Gastrocnemius medialis (tissue), 4 donors: ENCODE measurements at regions not wholly inside any gene's neighbourhood (a gene's known extent, or its start where the extent isn't known, plus 50 kb on each side); places are given as distances from the start of the nearest gene placed in this dataset.

ENCODE experiments used
- ATAC-seq, 2 donors: fragments of 150-250 bp; one replicate each; pipeline ENCODE4 v1.9.1; 2016
- DNase-seq, 2 donors: peaks; one replicate each; pipeline ENCODE4 v3.0.0-alpha.2; 2019
- H3K27ac ChIP-seq, 4 donors: fragments of 200-600 bp; sonication (generic); 1 replicate in 1 of 4; 2 replicates in 3 of 4; pipeline ENCODE4 v1.5.1; 2016 to 2018; ENCODE audit warnings: mild to moderate bottlenecking in 2 of 4, moderate library complexity in 1 of 4
- H3K27me3 ChIP-seq, 3 donors: fragments of 200-600 bp; sonication (generic) in 2 of 3; 1 replicate in 1 of 3; 2 replicates in 2 of 3; pipeline versions ENCODE4 v1.5.1 to v1.6.0; 2016 to 2019; ENCODE audit warnings: mild to moderate bottlenecking in 1 of 3, moderate library complexity in 1 of 3
- H3K36me3 ChIP-seq, 2 donors: fragments of 200-600 bp; sonication (generic) in 1 of 2; one replicate each; pipeline ENCODE4 v1.5.1; 2017 to 2018
- H3K4me1 ChIP-seq, 2 donors: fragments of 200-600 bp; sonication (generic) in 1 of 2; one replicate each; pipeline ENCODE4 v1.5.1; 2016 to 2017; ENCODE audit warnings: mild to moderate bottlenecking in 2 of 2
- H3K4me3 ChIP-seq, 4 donors: fragments of 200-600 bp; sonication (generic) in 3 of 4; 1 replicate in 1 of 4; 2 replicates in 3 of 4; pipeline ENCODE4 v1.5.1; 2016 to 2019; ENCODE audit warnings: mild to moderate bottlenecking in 2 of 4
- H3K9me3 ChIP-seq, 3 donors: fragments of 200-600 bp; sonication (generic) in 2 of 3; 1 replicate in 1 of 3; 2 replicates in 2 of 3; pipeline ENCODE4 v1.5.1; 2016 to 2019
- CTCF ChIP-seq, 5 experiments: fragments of 450-650 bp in 3 of 5; fragments of 200-600 bp in 2 of 5; sonication (generic) in 2 of 5; IDR thresholded peaks in 4 of 5; conservative IDR thresholded peaks in 1 of 5; 1 replicate in 4 of 5; 2 replicates in 1 of 5; pipeline ENCODE4 v1.5.1; 2016 to 2019; ENCODE audit warnings: antibody characterized with exemption in 5 of 5, mild to moderate bottlenecking in 3 of 5, moderate library complexity in 3 of 5
- POLR2A ChIP-seq, 2 donors: fragments of 450-650 bp; IDR thresholded peaks; one replicate each; pipeline ENCODE4 v1.6.1; 2017; ENCODE audit warnings: antibody characterized with exemption in 2 of 2, mild to moderate bottlenecking in 2 of 2, moderate library complexity in 2 of 2
- in situ Hi-C, 4 donors: fragments of 200-750 bp; cut with MboI; loops; one replicate each; pipeline versions ENCODE4 v1.15.0 to v1.8.0; 2017; ENCODE audit warnings: low sequenced_read_pairs in 4 of 4
- intact Hi-C: fragments of 100-400 bp; cut with DNase I; formaldehyde crosslinking; loops from one replicate; pipeline ENCODE4 v1.15.1; 2023; ENCODE audit warnings: low total_unique reads

GRCh38 chr6:24009319-24009718 lies 116.7 kb upstream of the NRSN1 start:
- H3K36me3 ChIP-seq, result no peaks in the 10 kb centered on the region
- H3K27me3 ChIP-seq, result no peaks in the 10 kb centered on the region
- in situ Hi-C loops, result no loop called here
- no peak overlapping the region for H3K4me3 ChIP-seq
- H3K9me3 ChIP-seq, result no peaks in the 10 kb centered on the region
- peaks cover 0 to under 1% of the 10 kb centered on the region in 2 donors for H3K4me1 ChIP-seq
- H3K27ac ChIP-seq, result no peak overlapping the region
- intact Hi-C loops, result no loop called here
- TF ChIP-seq CTCF (IDR thresholded peaks at IDR 0.05 in 4 of 5, conservative IDR thresholded peaks at IDR 0.05 in 1 of 5) (no peak), POLR2A (IDR thresholded peaks at IDR 0.05) (no peak)
- DNase-seq (no peak), ATAC-seq (no peak)

- in situ Hi-C loops, result no loop called here
- Histone ChIP-seq H3K27ac (no peak overlapping the region), H3K36me3 (no peaks in the 10 kb centered on the region), H3K4me1 (no peaks in the 10 kb centered on the region), H3K27me3 (no peaks in the 10 kb centered on the region), H3K4me3 (no peak overlapping the region), H3K9me3 (no peaks in the 10 kb centered on the region)
- ATAC-seq (no peak), DNase-seq (no peak)
- TF ChIP-seq CTCF (IDR thresholded peaks at IDR 0.05 in 4 of 5, conservative IDR thresholded peaks at IDR 0.05 in 1 of 5), result no peak
- TF ChIP-seq POLR2A (IDR thresholded peaks at IDR 0.05), result no peak
- intact Hi-C loops, result no loop called here
Observed at GRCh38 chr6:24010133-24010532, 115.9 kb upstream of the NRSN1 start.

- no peak for DNase-seq
- TF ChIP-seq CTCF (IDR thresholded peaks at IDR 0.05 in 4 of 5, conservative IDR thresholded peaks at IDR 0.05 in 1 of 5) (no peak), POLR2A (IDR thresholded peaks at IDR 0.05) (no peak)
- intact Hi-C loops (no loop called here), in situ Hi-C loops (no loop called here)
- no peak overlapping the region for H3K27ac ChIP-seq
- no peaks in the 10 kb centered on the region for H3K4me1 ChIP-seq
- no peaks in the 10 kb centered on the region for H3K9me3 ChIP-seq
- ATAC-seq, result no peak
- no peak overlapping the region for H3K4me3 ChIP-seq
- no peaks in the 10 kb centered on the region for H3K27me3 ChIP-seq
- no peaks in the 10 kb centered on the region for H3K36me3 ChIP-seq
Observed at GRCh38 chr6:24016286-24016685, 109.7 kb upstream of the NRSN1 start.

GRCh38 chr6:24016857-24017256 lies 109.2 kb upstream of the NRSN1 start:
- DNase-seq (no peak), ATAC-seq (no peak)
- in situ Hi-C loops, result no loop called here
- TF ChIP-seq POLR2A (IDR thresholded peaks at IDR 0.05) (no peak), CTCF (IDR thresholded peaks at IDR 0.05 in 4 of 5, conservative IDR thresholded peaks at IDR 0.05 in 1 of 5) (no peak)
- intact Hi-C loops, result no loop called here
- no peaks in the 10 kb centered on the region for H3K9me3 ChIP-seq
- no peaks in the 10 kb centered on the region for H3K36me3 ChIP-seq
- H3K27ac ChIP-seq, result no peak overlapping the region
- no peak overlapping the region for H3K4me3 ChIP-seq
- no peaks in the 10 kb centered on the region for H3K4me1 ChIP-seq
- H3K27me3 ChIP-seq, result no peaks in the 10 kb centered on the region

- TF ChIP-seq CTCF (IDR thresholded peaks at IDR 0.05 in 4 of 5, conservative IDR thresholded peaks at IDR 0.05 in 1 of 5) (no peak), POLR2A (IDR thresholded peaks at IDR 0.05) (no peak)
- Histone ChIP-seq H3K9me3 (no peaks in the 10 kb centered on the region), H3K36me3 (no peaks in the 10 kb centered on the region), H3K27me3 (no peaks in the 10 kb centered on the region), H3K27ac (no peak overlapping the region), H3K4me3 (no peak overlapping the region), H3K4me1 (no peaks in the 10 kb centered on the region)
- DNase-seq, result no peak
- intact Hi-C loops, result no loop called here
- in situ Hi-C loops, result no loop called here
- no peak for ATAC-seq
Observed at GRCh38 chr6:24019393-24019792, 106.6 kb upstream of the NRSN1 start.
